Prostate gland (tissue), 2 donors: ENCODE measurements at regions not wholly inside any gene's neighbourhood (a gene's known extent, or its start where the extent isn't known, plus 50 kb on each side); places are given as distances from the start of the nearest gene placed in this dataset.
"Not testable (repeated sequence)": the region's sequence is repeated elsewhere in the genome, so short reads cannot be mapped to it uniquely, and the experiment has no call there.

Source experiments
- POLR2A ChIP-seq: fragments of 450-650 bp; IDR thresholded peaks from one replicate; pipeline ENCODE4 v1.6.1; 2016; ENCODE audit warnings: antibody characterized with exemption, mild to moderate bottlenecking
- POLR2AphosphoS5 ChIP-seq: sonication (generic); formaldehyde crosslinking; IDR thresholded peaks from one replicate; pipeline ENCODE4 v1.6.1; 2017; ENCODE audit warnings: antibody characterized with exemption
- TF ChIP-seq, protein P1 (sequence below), 4 experiments: fragments of 200-600 bp in 2 of 4; fragments of 450-650 bp in 2 of 4; sonication (generic) in 2 of 4; IDR thresholded peaks; 1 replicate in 3 of 4; 2 replicates in 1 of 4; pipeline ENCODE4 v1.5.1; 2016 to 2019; ENCODE audit warnings: antibody characterized with exemption in 4 of 4, mild to moderate bottlenecking in 2 of 4, moderate library complexity in 2 of 4

DNA sequence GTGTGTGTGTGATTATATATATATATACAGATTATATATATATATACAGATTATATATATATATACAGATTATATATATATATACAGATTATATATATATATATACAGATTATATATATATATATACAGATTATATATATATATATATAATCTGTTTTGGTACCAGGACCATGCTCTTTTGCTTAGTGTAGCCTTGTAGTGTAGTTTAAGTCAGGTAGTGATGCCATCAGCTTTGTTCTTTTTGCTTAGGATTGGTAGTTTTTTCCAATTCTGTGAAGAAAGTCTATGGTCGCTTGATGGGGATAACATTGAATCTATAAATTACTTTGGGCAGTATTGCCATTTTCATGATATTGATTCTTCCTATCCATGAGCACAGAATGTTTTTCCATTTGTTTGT lies 318.5 kb upstream of the SETBP1 start:
- TF ChIP-seq POLR2AphosphoS5, POLR2A: not testable (repeated sequence)
- TF ChIP-seq, protein P1, sequence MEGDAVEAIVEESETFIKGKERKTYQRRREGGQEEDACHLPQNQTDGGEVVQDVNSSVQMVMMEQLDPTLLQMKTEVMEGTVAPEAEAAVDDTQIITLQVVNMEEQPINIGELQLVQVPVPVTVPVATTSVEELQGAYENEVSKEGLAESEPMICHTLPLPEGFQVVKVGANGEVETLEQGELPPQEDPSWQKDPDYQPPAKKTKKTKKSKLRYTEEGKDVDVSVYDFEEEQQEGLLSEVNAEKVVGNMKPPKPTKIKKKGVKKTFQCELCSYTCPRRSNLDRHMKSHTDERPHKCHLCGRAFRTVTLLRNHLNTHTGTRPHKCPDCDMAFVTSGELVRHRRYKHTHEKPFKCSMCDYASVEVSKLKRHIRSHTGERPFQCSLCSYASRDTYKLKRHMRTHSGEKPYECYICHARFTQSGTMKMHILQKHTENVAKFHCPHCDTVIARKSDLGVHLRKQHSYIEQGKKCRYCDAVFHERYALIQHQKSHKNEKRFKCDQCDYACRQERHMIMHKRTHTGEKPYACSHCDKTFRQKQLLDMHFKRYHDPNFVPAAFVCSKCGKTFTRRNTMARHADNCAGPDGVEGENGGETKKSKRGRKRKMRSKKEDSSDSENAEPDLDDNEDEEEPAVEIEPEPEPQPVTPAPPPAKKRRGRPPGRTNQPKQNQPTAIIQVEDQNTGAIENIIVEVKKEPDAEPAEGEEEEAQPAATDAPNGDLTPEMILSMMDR (IDR thresholded peaks at IDR 0.05): not testable (repeated sequence)
